HepG2 (cell line): ENCODE measurements at regions not wholly inside any gene's neighbourhood (a gene's known extent, or its start where the extent isn't known, plus 50 kb on each side); places are given as distances from the start of the nearest gene placed in this dataset.

Experiments used
- ATAC-seq: fragments of 200-7000 bp; cut with Tn5 transposase; 3 replicates; pipeline ENCODE4 v1.9.1; 2020; ENCODE audit warnings: mild to moderate bottlenecking, moderate library complexity
- BruUV-seq: library from RNA; stranded (reverse); fragments of 400-500 nt; replicated peaks from 2 replicates; lab custom pipeline; 2021; lab: Mats Ljungman, UMichigan
- CTCF ChIA-PET: fragments of 300-600 bp; formaldehyde crosslinking; extraction: SDS; loops from one replicate; lab custom pipeline; 2021; ENCODE audit warnings: low total read pairs, inconsistent platforms, low intra/inter-chr PET ratio; lab: Yijun Ruan, JAX
- POLR2A ChIA-PET: fragments of 350-600 bp; sonication (Branson Sonifier 250); formaldehyde crosslinking; loops from one replicate; lab custom pipeline; 2020; ENCODE audit warnings: antibody characterized with exemption, inconsistent platforms; lab: Yijun Ruan, JAX
- DNase-seq: peaks from one replicate; pipeline ENCODE4 v3.0.0-alpha.2; 2015; ENCODE audit warnings: low spot score
- FAIRE-seq: peaks from 3 replicates; lab custom pipeline; 2011; peaks lifted over from hg19 to GRCh38; lab: Jason Lieb, UNC
- H2AFZ ChIP-seq: one replicate; pipeline ENCODE4 v1.6.1; 2011; ENCODE audit warnings: low read length, inconsistent platforms
- H3K27ac ChIP-seq: fragments of 300-600 bp; 3 replicates; pipeline ENCODE4 v1.8.0; 2011; ENCODE audit warnings: mixed run types, mild to moderate bottlenecking, mixed read lengths, low read length, inconsistent platforms; ENCODE audit not compliant: insufficient read depth; ENCODE audit errors: extremely low read length
- H3K27me3 ChIP-seq, 2 experiments: fragments of 200-600 bp in 1 of 2; 2 replicates in 1 of 2; 3 replicates in 1 of 2; pipeline versions ENCODE4 v1.6.0 to v1.8.0; 2011; ENCODE audit warnings: low read length in 2 of 2, mild to moderate bottlenecking in 2 of 2, moderate library complexity in 2 of 2, inconsistent platforms in 1 of 2; ENCODE audit not compliant: insufficient read depth in 2 of 2, control insufficient read depth in 1 of 2
- H3K36me3 ChIP-seq, 2 experiments: fragments of 200-600 bp in 1 of 2; replicated peaks in 1 of 2; 2 replicates in 1 of 2; 3 replicates in 1 of 2; pipeline versions ENCODE4 v1.5.1 to v1.8.0; 2011; ENCODE audit warnings: low read length in 2 of 2, inconsistent platforms in 1 of 2; ENCODE audit not compliant: insufficient read depth in 2 of 2, control insufficient read depth in 1 of 2
- H3K4me1 ChIP-seq: 2 replicates; pipeline ENCODE4 v1.5.1; 2012; ENCODE audit warnings: low read length, inconsistent platforms; ENCODE audit not compliant: insufficient read depth
- H3K4me2 ChIP-seq: 2 replicates; pipeline ENCODE4 v1.6.0; 2011; ENCODE audit warnings: low read depth, low read length, inconsistent platforms
- H3K4me3 ChIP-seq, 3 experiments: fragments of 200-600 bp in 1 of 3; sonication (generic), shearing (Covaris generic) in 1 of 3; replicated peaks in 1 of 3; 2 replicates each; pipeline ENCODE4 v1.5.1; 2011 to 2016; ENCODE audit warnings: low read length in 3 of 3, inconsistent platforms in 2 of 3, low read depth in 2 of 3, mild to moderate bottlenecking in 2 of 3, control low read depth in 1 of 3, mixed read lengths in 1 of 3; ENCODE audit not compliant: insufficient read depth in 1 of 3
- H3K79me2 ChIP-seq: one replicate; pipeline ENCODE4 v1.6.1; 2011; ENCODE audit warnings: low read length, inconsistent platforms; ENCODE audit not compliant: insufficient read depth
- H3K9ac ChIP-seq: 2 replicates; pipeline ENCODE4 v1.6.0; 2011; ENCODE audit warnings: mild to moderate bottlenecking, low read depth, low read length, inconsistent platforms; ENCODE audit not compliant: insufficient read depth
- H3K9me3 ChIP-seq: 2 replicates; pipeline ENCODE4 v1.5.1; 2012; ENCODE audit warnings: mild to moderate bottlenecking, low read length
- H4K20me1 ChIP-seq: 2 replicates; pipeline ENCODE4 v1.6.0; 2011; ENCODE audit warnings: inconsistent platforms, mild to moderate bottlenecking, low read length, moderate library complexity; ENCODE audit not compliant: insufficient read depth
- ARID4A ChIP-seq: sonication (generic); formaldehyde crosslinking; IDR thresholded peaks from 2 replicates; pipeline ENCODE4 v1.5.0; 2020; ENCODE audit warnings: mild to moderate bottlenecking, missing genetic modification reagents, borderline replicate concordance
- CHD4 ChIP-seq: fragments of 200-600 bp; sonication (generic); IDR thresholded peaks from 2 replicates; pipeline ENCODE4 v1.7.0; 2017; ENCODE audit warnings: mild to moderate bottlenecking, low read length, borderline replicate concordance
- EEA1 ChIP-seq: sonication (generic); formaldehyde crosslinking; IDR thresholded peaks from 2 replicates; pipeline ENCODE4 v1.5.1; 2020; ENCODE audit warnings: mild to moderate bottlenecking, missing genetic modification reagents, borderline replicate concordance
- GPN1 ChIP-seq: sonication (generic); formaldehyde crosslinking; IDR thresholded peaks from 2 replicates; pipeline ENCODE4 v1.5.1; 2020; ENCODE audit warnings: missing genetic modification reagents, borderline replicate concordance
- GZF1 ChIP-seq: sonication (generic); formaldehyde crosslinking; IDR thresholded peaks from 2 replicates; pipeline ENCODE4 v1.5.1; 2020; ENCODE audit warnings: mild to moderate bottlenecking, missing genetic modification reagents
- HNF4A ChIP-seq: sonication (generic); formaldehyde crosslinking; IDR thresholded peaks from 2 replicates; pipeline ENCODE4 v1.4.0; 2020; ENCODE audit warnings: missing genetic modification reagents
- HNF4G ChIP-seq, 2 experiments: sonication (generic) in 1 of 2; formaldehyde crosslinking in 1 of 2; IDR thresholded peaks; 2 replicates each; pipeline versions ENCODE4 v1.4.0 to v1.6.1; 2011 to 2020; ENCODE audit warnings: borderline replicate concordance in 2 of 2, low read depth in 2 of 2, mild to moderate bottlenecking in 2 of 2, low read length in 1 of 2, missing genetic modification reagents in 1 of 2, moderate library complexity in 1 of 2
- MTF2 ChIP-seq: sonication (generic); formaldehyde crosslinking; IDR thresholded peaks from 2 replicates; pipeline ENCODE4 v1.5.0; 2020; ENCODE audit warnings: missing genetic modification reagents, borderline replicate concordance
- PBX3 ChIP-seq: sonication (generic); formaldehyde crosslinking; IDR thresholded peaks from 2 replicates; pipeline ENCODE4 v1.8.1; 2023; ENCODE audit warnings: missing genetic modification reagents, inconsistent platforms, borderline replicate concordance
- TAF1 ChIP-seq: sonication (generic); formaldehyde crosslinking; IDR thresholded peaks from 2 replicates; pipeline ENCODE4 v1.4.0; 2020; ENCODE audit warnings: missing genetic modification reagents
- ZBTB49 ChIP-seq: sonication (generic); formaldehyde crosslinking; IDR thresholded peaks from 2 replicates; pipeline ENCODE4 v1.4.0; 2020; ENCODE audit warnings: missing genetic modification reagents, borderline replicate concordance
- ZNF10 ChIP-seq: sonication (generic); formaldehyde crosslinking; IDR thresholded peaks from 2 replicates; pipeline ENCODE4 v1.4.0; 2020; ENCODE audit warnings: mild to moderate bottlenecking, low read depth, missing genetic modification reagents, borderline replicate concordance
- ZNF33A ChIP-seq: sonication (generic); formaldehyde crosslinking; IDR thresholded peaks from 2 replicates; pipeline ENCODE4 v1.5.1; 2020; ENCODE audit warnings: missing genetic modification reagents, mild to moderate bottlenecking, moderate library complexity, borderline replicate concordance
- ZNF746 ChIP-seq: sonication (generic); formaldehyde crosslinking; IDR thresholded peaks from 2 replicates; pipeline ENCODE4 v1.8.0; 2022; ENCODE audit warnings: mild to moderate bottlenecking, missing genetic modification reagents
- WGBS: methylation state at CpG from one replicate; pipeline ENCODE4 v1.1.6; 2017; ENCODE audit warnings: low lambda C conversion rate; 5-methylcytosine and 5-hydroxymethylcytosine counted together
- in situ Hi-C: cut with HindIII; loops from 2 replicates; pipeline ENCODE4 v1.10.0; 2017; ENCODE audit warnings: low pct_unique_long_range_greater_than_20kb; ENCODE audit not compliant: extremely low pct_ligation_motif_present
- intact Hi-C: fragments of 100-400 bp; cut with micrococcal nuclease; formaldehyde crosslinking; loops from one replicate; pipeline ENCODE4 v1.10.0; 2022; ENCODE audit not compliant: unreplicated experiment

- no peaks in the 10 kb centered on the region for H3K9me3 ChIP-seq
- H3K36me3 ChIP-seq: no peaks in the 10 kb centered on the region
- no peak overlapping the region for H3K27ac ChIP-seq
- in situ Hi-C loops: no loop called here
- H3K9ac ChIP-seq: no peak overlapping the region
- no TSS peak for BruUV-seq
- H3K4me1 ChIP-seq: peaks cover 49% of the 10 kb centered on the region
- H3K4me2 ChIP-seq: no peak overlapping the region
- H2AFZ ChIP-seq: no peak overlapping the region
- DNase-seq (no peak), FAIRE-seq (no peak), ATAC-seq (no peak)
- no peaks in the 10 kb centered on the region for H4K20me1 ChIP-seq
- no peaks in the 10 kb centered on the region for H3K27me3 ChIP-seq
- H3K79me2 ChIP-seq: no peaks in the 10 kb centered on the region
- 94% methylated on average over 1 of the region's 1 CpG for WGBS
- POLR2A ChIA-PET: no interaction called here
- no peak overlapping the region for H3K4me3 ChIP-seq
- intact Hi-C loops: loop anchor here (5.0 to 10.0 kb wide), 3 partner anchors 189 to 1124 kb away; partner anchors contain the start of genes AASDHPPT, CWF19L2 and KBTBD3
- CTCF ChIA-PET: no interaction called here
- TF ChIP-seq GPN1 (CRISPR knock-in tag) (no peak), PBX3 (CRISPR knock-in tag) (no peak), ZNF33A (CRISPR knock-in tag) (no peak), ZNF746 (CRISPR knock-in tag) (no peak), HNF4G (IDR thresholded peaks at IDR 0.05; ENCODE audit: borderline replicate concordance, low read depth, low read length) (no peak), HNF4G (CRISPR knock-in tag; IDR thresholded peaks at IDR 0.05; ENCODE audit: borderline replicate concordance, low read depth) (no peak), CHD4 (no peak), ARID4A (CRISPR knock-in tag) (no peak), ZBTB49 (no peak), MTF2 (CRISPR knock-in tag) (no peak), GZF1 (no peak), HNF4A (CRISPR knock-in tag) (no peak), EEA1 (CRISPR knock-in tag) (no peak), ZNF10 (CRISPR knock-in tag) (no peak), TAF1 (CRISPR knock-in tag) (no peak)
Observed at GRCh38 chr11:107198490-107199007, 180.3 kb upstream of the GUCY1A2 start.
